SJCRH30 (cell line): ENCODE measurements at regions not wholly inside any gene's neighbourhood (a gene's known extent, or its start where the extent isn't known, plus 50 kb on each side); places are given as distances from the start of the nearest gene placed in this dataset.

Experiments
- DNase-seq, 2 experiments: peaks; one replicate each; pipeline ENCODE4 v3.0.0-alpha.2; 2015 to 2020
- H3K27ac ChIP-seq: fragments of 250-450 bp; sonication (Bioruptor Pico); 2 replicates; pipeline ENCODE4 v1.5.1; 2020; ENCODE audit warnings: mild to moderate bottlenecking, moderate library complexity
- H3K27me3 ChIP-seq: fragments of 250-450 bp; sonication (Bioruptor Pico); 2 replicates; pipeline ENCODE4 v1.5.1; 2020; ENCODE audit warnings: mild to moderate bottlenecking, moderate library complexity
- H3K36me3 ChIP-seq: fragments of 250-450 bp; sonication (Bioruptor Pico); 2 replicates; pipeline ENCODE4 v1.5.1; 2020; ENCODE audit warnings: mild to moderate bottlenecking, moderate library complexity
- H3K4me1 ChIP-seq: fragments of 250-450 bp; sonication (Bioruptor Pico); 2 replicates; pipeline ENCODE4 v1.5.1; 2020; ENCODE audit warnings: mild to moderate bottlenecking, moderate library complexity
- H3K4me3 ChIP-seq: fragments of 250-450 bp; sonication (Bioruptor Pico); 2 replicates; pipeline ENCODE4 v1.5.1; 2020; ENCODE audit warnings: mild to moderate bottlenecking, moderate library complexity
- H3K9me3 ChIP-seq: fragments of 250-450 bp; sonication (Bioruptor Pico); replicated peaks from 2 replicates; pipeline ENCODE4 v1.5.1; 2020; ENCODE audit warnings: mild to moderate bottlenecking, moderate library complexity

DNA sequence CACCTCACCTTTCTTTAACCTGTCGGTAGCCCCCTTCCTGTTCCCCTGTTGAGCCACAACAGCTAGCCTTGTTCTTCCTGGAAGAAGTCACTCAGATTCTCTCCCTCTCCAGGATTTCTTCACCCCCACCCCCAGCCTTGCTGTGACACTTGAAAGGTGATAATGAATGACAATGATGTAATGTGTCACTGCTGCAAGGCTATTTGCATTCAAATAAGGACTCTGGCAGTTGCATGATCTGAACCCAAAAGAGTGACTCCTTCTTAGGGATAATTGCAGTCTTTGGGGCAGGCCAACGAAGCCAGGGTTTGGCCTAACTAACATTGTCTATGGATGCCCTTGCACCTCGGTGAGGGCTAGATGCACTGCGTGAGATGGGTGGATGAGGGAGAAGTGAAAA lies 154.4 kb upstream of the CLINT1 start:
- no peak for DNase-seq
- no peaks in the 10 kb centered on the region for H3K9me3 ChIP-seq
- no peaks in the 10 kb centered on the region for H3K36me3 ChIP-seq
- H3K4me3 ChIP-seq = no peak overlapping the region
- no peak overlapping the region for H3K27ac ChIP-seq
- H3K4me1 ChIP-seq = no peaks in the 10 kb centered on the region
- no peaks in the 10 kb centered on the region for H3K27me3 ChIP-seq

DNA sequence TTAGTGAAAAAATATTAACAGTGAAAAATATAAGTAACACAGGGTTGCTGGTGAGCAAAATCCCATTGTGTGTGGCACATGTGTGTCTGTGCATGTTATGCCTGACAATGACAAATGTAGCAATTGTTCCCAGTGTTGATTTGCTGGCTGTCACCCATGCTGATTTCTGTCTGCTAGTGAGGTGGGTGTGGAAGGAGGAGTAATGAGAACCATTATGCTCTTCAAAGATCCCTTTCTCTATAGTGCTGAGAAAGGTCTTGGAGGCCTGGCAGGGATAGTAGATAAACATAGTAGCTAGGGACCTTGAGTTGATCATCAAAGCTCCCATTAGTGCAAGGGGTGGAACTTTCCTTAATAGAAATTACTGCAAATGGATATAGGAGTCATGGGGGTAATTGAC lies 152.5 kb upstream of the CLINT1 start:
- H3K36me3 ChIP-seq = no peaks in the 10 kb centered on the region
- H3K4me1 ChIP-seq = no peaks in the 10 kb centered on the region
- no peaks in the 10 kb centered on the region for H3K27me3 ChIP-seq
- no peak overlapping the region for H3K4me3 ChIP-seq
- no peak for DNase-seq
- no peak overlapping the region for H3K27ac ChIP-seq
- no peaks in the 10 kb centered on the region for H3K9me3 ChIP-seq

DNA sequence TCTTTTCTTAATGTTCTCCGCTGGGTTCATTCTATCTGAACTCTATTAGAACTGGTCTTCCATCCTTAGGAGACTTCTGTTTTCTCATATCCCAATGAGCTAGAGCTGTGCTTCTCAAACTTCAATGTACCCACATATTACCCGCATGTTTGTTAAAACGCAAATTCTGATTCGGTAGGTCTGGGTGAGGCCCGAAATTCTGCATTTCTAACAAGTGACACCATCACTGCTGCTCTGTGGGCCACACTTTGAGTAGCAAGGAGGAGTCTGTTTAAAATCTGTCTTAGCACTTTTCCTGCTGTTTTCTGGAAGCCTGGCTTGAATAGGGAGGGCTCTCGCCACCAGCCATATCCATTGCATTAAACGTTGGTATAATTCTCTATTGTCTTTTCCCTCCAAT lies 151.9 kb upstream of the CLINT1 start:
- Histone ChIP-seq H3K9me3 (no peaks in the 10 kb centered on the region), H3K4me3 (no peak overlapping the region), H3K27me3 (no peaks in the 10 kb centered on the region), H3K27ac (no peak overlapping the region), H3K36me3 (no peaks in the 10 kb centered on the region), H3K4me1 (no peaks in the 10 kb centered on the region)
- no peak for DNase-seq

DNA sequence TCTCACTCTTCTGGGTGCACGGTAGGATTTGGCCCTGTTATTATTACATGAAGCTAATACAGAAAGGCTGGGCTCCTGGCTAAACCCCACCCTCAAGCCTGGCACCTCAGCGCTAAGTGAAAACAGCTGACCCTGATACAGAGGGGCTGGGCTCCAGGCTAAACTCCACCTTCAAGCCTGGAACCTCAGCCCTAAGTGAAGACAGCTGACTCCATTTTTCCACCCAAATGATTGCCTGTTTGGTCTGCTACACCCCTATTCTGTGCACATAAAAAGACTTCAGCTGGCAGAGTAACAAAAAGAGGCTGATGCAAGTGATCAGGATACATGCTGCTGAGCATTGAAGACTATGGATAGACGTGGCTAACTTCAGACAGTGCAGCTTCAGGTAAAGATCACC lies 148.4 kb upstream of the CLINT1 start:
- no peaks in the 10 kb centered on the region for H3K4me1 ChIP-seq
- no peaks in the 10 kb centered on the region for H3K36me3 ChIP-seq
- H3K27ac ChIP-seq = no peak overlapping the region
- H3K9me3 ChIP-seq = no peaks in the 10 kb centered on the region
- no peak for DNase-seq
- H3K27me3 ChIP-seq = no peaks in the 10 kb centered on the region
- H3K4me3 ChIP-seq = no peak overlapping the region

DNA sequence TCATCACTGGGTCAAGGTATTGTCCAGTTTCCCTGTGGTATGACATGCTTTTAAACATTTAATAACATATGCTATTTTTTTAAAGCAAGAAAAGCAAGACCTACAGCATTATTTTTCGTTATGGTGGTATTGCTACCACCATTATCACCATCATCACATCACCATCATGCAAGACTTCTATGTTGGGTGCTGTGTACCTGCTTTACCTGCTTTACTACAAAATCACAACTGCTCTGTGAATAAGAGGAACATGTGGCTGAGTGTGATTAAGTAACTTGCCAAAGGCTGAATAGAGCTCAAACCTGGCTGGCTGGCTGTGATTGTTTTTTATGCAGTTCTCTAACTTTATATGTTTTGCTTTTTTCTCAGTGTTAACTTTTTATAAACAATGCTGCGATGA lies 140.8 kb upstream of the CLINT1 start:
- DNase-seq = no peak
- H3K4me1 ChIP-seq = peaks cover 11% of the 10 kb centered on the region
- H3K36me3 ChIP-seq = no peaks in the 10 kb centered on the region
- H3K27me3 ChIP-seq = no peaks in the 10 kb centered on the region
- H3K9me3 ChIP-seq = no peaks in the 10 kb centered on the region
- no peak overlapping the region for H3K4me3 ChIP-seq
- H3K27ac ChIP-seq = no peak overlapping the region

DNA sequence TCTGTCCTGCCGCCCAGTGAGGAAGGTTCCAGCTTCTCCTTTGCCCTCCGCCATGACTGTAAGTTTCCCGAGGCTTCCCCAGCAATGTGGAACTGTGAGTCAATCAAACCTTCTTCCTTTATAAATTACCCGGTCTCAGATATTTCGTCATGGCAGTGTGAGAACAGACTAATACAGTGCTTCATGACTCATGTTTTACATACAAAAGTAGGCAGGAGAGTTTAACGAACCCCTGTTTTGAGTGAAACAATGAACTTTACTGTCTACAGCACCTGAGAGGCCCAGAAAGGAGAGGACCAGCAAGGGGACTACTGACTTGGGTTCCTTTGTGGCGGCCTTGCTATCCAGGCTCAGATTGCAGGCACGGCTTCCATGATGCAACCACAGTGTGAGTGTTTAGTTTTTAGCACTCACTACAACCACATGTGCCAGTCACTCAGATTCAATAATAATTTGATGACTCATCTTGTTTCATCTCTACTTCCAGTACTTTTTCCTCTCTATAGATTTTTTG lies 139.1 kb upstream of the CLINT1 start:
- Histone ChIP-seq H3K4me1 (peaks cover 18% of the 10 kb centered on the region), H3K36me3 (no peaks in the 10 kb centered on the region), H3K9me3 (no peaks in the 10 kb centered on the region), H3K27ac (peak overlapping the region; percentile 30), H3K4me3 (peak overlapping the region; percentile 21), H3K27me3 (no peaks in the 10 kb centered on the region)
- peak; percentile 32 to 61 for DNase-seq

DNA sequence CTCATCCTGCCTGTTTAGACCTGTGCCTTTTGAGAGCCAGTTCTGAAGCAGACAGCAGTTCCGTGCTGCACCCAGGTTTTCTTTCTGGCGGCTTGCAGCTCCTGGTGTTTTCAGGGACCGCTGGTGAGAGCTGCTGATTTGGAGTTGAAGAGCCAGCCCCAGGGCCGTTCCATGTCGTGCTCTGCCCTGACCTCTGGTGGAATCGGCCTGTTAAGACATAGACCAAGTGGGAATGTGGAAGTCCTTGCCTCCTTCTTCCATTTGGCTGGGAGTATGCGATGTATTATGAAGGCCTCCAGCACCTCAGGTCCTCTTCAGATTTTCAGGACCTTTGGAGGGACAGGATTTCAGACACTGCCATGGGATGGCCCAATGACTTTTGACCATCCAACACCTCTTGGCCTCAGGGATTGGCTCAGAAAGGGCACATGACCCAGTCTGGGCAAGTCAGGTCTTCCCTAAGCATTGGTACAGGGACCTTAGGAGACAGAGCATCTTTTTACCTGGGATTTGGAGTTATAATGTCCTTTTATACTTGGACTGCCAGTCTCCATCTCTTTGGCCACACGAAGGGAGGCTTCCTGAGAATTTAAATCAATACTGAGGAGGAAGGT lies 136.1 kb upstream of the CLINT1 start:
- Histone ChIP-seq H3K9me3 (no peaks in the 10 kb centered on the region), H3K27ac (no peak overlapping the region), H3K4me1 (peaks cover 20% of the 10 kb centered on the region), H3K27me3 (no peaks in the 10 kb centered on the region), H3K36me3 (no peaks in the 10 kb centered on the region), H3K4me3 (no peak overlapping the region)
- DNase-seq = peak; percentile 62 to 76

DNA sequence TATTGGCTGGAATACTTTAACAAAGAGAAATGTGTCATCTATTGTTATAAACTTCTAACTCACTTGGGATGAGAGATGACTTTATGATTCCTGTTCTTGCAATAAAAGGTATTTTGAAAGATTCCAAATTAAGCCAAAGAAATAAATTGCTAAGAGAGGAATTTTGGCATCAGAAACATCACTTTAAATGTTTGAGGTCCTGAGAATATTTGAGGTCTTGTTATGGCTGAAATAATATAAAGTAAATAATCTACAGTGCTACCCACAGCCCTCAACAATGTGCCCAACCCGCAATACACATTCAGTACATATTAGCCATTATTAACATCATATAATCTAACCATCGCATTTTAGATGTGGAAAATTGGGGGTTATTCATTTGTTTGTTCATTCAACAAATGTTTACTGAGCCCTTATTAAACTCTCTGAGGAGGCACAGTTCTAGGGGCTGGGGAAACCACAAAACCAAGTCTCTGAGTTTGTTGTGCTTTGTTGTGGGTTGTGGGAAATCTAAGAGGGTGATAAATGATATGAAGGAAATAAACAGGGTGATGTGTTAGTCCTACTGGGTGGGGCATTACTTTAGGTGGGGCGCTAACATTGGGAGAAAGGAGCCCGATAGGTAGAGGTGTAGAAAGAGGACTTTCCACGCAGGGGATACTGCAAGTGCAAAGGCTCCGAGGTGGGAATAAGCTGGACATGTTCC lies 135.2 kb upstream of the CLINT1 start:
- peaks cover 20% of the 10 kb centered on the region for H3K4me1 ChIP-seq
- H3K27ac ChIP-seq = no peak overlapping the region
- H3K4me3 ChIP-seq = no peak overlapping the region
- H3K9me3 ChIP-seq = no peaks in the 10 kb centered on the region
- no peaks in the 10 kb centered on the region for H3K36me3 ChIP-seq
- DNase-seq = peak in 1 of 2 experiments; percentile 8
- no peaks in the 10 kb centered on the region for H3K27me3 ChIP-seq

DNA sequence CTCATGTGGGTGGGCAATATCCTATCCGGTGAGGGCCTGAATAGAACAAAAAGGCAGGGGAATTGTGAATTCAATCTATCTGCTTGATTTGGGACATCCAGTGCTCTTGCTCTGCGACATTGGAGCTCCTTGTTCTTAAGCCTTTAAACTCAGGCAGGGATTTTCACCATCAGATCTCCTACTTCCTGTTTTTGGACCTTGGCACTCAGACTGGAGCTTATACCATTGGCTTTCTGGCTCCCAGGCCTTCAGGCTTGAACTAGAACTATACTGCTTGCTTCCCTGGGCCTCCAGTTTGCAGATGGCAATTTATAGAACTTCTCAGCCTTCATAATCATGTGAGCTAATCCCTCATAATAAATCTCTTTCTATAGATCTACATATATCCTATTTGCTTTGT lies 134.3 kb upstream of the CLINT1 start:
- Histone ChIP-seq H3K4me3 (no peak overlapping the region), H3K9me3 (no peaks in the 10 kb centered on the region), H3K4me1 (peaks cover 20% of the 10 kb centered on the region), H3K36me3 (no peaks in the 10 kb centered on the region), H3K27me3 (no peaks in the 10 kb centered on the region), H3K27ac (no peak overlapping the region)
- DNase-seq = peak; percentile 32 to 71

DNA sequence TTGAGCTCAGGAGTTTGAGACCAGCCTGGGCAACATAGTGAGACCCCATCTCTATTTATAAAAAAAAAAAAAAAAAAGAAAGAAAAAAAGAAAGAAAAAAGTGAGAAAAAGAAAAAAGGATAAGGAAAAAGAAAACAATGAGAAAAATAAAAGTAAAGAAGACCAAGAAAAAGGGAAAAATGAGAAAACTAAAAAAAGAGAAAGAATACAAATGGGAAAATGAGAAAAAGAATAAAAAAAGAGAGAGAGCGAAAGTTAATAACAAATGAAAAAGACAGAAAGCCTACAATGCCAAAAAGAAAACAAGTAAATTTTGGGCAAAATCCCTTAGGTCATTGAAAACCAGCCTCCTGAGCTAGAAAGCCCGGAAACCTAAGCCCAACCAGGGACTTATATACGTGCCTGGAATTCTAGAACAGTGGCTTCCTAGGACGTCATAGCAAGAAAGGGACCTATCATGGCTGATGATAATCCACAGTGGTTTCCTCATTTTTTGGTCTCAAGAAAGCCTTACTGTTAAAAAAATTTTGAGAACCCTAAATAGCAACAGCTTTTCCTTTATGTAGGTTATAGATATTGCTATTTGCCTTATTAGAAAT lies 131.7 kb upstream of the CLINT1 start:
- DNase-seq = no peak

DNA sequence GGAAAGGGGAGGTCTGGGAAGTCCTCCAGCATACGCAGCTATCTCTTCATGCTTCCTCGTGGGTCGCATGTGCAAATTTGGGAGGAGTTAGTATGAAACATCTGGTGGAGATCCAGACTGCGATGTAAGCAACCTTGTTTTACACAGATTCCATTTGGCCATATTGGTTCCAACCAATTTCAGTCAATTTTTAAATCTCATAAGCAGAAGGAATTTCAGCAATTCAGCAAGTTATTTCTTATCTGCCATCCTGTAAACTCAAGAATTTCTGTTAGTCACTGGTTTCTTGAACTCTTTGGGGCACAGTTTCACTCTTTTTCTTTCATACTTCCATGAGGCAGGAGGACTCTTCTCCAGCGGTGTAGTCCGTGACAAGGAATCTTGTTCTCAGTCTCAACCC lies 130.4 kb upstream of the CLINT1 start:
- Histone ChIP-seq H3K27me3 (no peaks in the 10 kb centered on the region), H3K36me3 (no peaks in the 10 kb centered on the region), H3K27ac (no peak overlapping the region), H3K9me3 (no peaks in the 10 kb centered on the region), H3K4me1 (peaks cover 9% of the 10 kb centered on the region), H3K4me3 (no peak overlapping the region)
- DNase-seq = no peak

More for the DNA sequence above, 131.7 kb upstream of the CLINT1 start:
- Histone ChIP-seq H3K27me3 (no peaks in the 10 kb centered on the region), H3K4me1 (peaks cover 9% of the 10 kb centered on the region), H3K9me3 (no peaks in the 10 kb centered on the region), H3K36me3 (no peaks in the 10 kb centered on the region), H3K4me3 (no peak overlapping the region), H3K27ac (no peak overlapping the region)

DNA sequence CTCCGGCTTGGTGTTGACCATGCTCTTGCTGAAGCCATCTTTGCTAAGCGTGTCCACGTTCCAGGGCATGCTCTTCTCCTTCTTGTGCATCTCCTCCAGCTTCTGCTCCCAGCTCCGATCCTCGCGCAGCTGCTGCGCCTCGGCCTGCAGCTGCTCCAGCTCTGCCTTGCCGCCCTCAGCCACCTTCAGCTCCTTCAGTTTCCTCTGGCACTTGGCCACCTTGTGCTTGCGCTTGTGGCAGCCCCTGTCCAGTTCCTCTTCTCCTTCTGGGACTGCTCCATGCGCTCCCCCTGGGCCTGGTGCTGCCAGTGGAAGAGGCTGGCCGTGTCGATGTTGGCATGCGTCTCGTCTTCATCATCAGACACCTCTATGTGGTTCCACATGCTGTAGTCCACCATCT lies 128.3 kb upstream of the CLINT1 start:
- Histone ChIP-seq H3K27ac (no peak overlapping the region), H3K4me1 (no peaks in the 10 kb centered on the region), H3K4me3 (no peak overlapping the region), H3K9me3 (no peaks in the 10 kb centered on the region), H3K27me3 (no peaks in the 10 kb centered on the region), H3K36me3 (no peaks in the 10 kb centered on the region)
- no peak for DNase-seq

DNA sequence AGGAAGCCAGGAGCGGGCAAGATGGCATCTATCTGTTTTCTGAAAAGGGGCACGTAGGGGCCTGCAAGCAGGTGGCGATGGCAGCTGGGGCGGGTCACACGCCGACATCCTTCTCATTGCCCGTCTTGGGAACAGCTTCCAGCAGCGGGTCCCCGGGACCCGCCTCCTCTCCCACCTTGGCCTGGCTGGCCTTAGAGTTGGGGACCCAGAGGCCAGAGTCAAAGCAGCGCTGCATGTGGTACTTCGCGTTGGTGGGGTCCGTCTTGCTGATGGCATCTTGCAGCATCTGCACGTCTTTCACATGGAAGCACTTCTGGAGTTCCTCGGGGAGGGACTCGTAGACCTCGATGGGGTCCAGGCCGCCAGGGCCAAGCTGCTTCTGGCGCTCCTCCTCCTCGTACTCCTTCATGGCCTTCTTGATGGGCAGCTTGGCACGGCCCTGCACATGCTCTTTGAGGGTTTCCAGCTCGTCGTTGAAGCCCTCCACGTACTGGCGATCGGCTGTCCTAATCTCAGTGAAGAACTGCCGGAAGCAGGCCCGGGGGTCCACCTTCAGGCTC lies 127.6 kb upstream of the CLINT1 start:
- H3K27me3 ChIP-seq = no peaks in the 10 kb centered on the region
- DNase-seq = no peak
- H3K9me3 ChIP-seq = no peaks in the 10 kb centered on the region
- H3K27ac ChIP-seq = no peak overlapping the region
- H3K4me3 ChIP-seq = no peak overlapping the region
- H3K36me3 ChIP-seq = no peaks in the 10 kb centered on the region
- no peaks in the 10 kb centered on the region for H3K4me1 ChIP-seq

DNA sequence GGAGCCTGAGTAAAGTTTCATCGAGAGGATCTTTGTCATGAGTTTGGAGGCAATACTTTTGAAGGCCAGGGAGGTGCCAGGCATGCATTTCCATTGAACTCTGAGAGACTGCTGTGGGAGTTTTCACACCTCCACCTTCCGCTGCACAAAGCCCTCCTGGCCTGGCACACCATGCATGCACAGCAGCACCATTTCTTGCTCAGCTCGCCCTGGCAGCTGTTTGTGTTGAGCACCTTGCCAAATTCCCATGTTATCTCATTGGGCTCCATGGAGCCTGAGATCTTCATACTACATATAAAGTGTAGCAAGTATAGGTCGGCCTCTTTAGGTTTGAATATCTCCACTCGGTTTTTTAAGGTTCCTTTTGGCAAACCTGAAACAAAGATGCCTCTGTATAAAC lies 125.7 kb upstream of the CLINT1 start:
- no peak for DNase-seq
- no peaks in the 10 kb centered on the region for H3K27me3 ChIP-seq

DNA sequence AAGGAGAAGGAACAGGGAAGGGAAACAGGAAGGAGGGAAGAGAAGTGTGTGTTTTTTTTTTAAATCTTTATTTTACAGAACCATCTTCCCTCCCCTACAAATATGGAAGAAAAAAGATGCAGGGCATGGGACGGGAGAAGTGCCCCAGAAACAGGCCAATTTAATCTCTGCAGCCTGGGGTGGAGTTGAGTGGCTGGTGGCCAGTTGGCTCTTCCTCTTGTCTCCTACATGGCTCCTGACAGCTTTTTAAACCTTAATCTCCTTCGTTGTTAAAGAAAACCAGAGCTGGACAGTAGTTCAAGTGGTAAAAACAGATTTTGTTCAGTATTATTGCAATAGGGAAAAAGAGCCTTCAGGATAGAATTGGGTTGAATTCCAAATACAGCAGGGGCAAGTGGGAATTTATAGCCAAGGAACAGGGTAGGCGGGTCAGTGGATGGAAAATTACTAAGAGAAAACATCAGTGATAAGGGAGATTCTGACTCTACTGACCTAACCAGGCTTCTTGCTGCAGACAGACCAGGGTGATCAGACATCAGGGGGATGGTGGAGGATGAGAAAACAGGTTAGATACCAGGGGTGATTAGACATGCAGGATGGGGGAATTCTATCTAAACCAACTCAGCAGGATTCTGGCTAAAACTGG lies 125.1 kb upstream of the CLINT1 start:
- H3K4me3 ChIP-seq = no peak overlapping the region
- no peaks in the 10 kb centered on the region for H3K36me3 ChIP-seq
- no peaks in the 10 kb centered on the region for H3K27me3 ChIP-seq
- no peak overlapping the region for H3K27ac ChIP-seq
- DNase-seq = no peak
- H3K4me1 ChIP-seq = no peaks in the 10 kb centered on the region
- H3K9me3 ChIP-seq = no peaks in the 10 kb centered on the region

More for the DNA sequence above, 125.7 kb upstream of the CLINT1 start:
- no peaks in the 10 kb centered on the region for H3K4me1 ChIP-seq
- no peak overlapping the region for H3K27ac ChIP-seq
- no peak overlapping the region for H3K4me3 ChIP-seq
- no peaks in the 10 kb centered on the region for H3K36me3 ChIP-seq
- H3K9me3 ChIP-seq = no peaks in the 10 kb centered on the region
